Fibroblast of lung (primary cell): ENCODE measurements at regions not wholly inside any gene's neighbourhood (a gene's known extent, or its start where the extent isn't known, plus 50 kb on each side); places are given as distances from the start of the nearest gene placed in this dataset.

Source experiments
- DNase-seq, 2 donors: peaks; one replicate each; pipeline versions ENCODE4 v3.0.0 to v3.0.0-alpha.2; 2010; ENCODE audit warnings: low read depth in 2 of 2
- H2AFZ ChIP-seq: 2 replicates; pipeline ENCODE4 v1.5.1; 2012; ENCODE audit warnings: low read length, control low read depth, inconsistent platforms
- H3K27ac ChIP-seq: 2 replicates; pipeline ENCODE4 v1.5.1; 2011; ENCODE audit warnings: low read length, control low read depth; ENCODE audit not compliant: insufficient read depth
- H3K27me3 ChIP-seq: 2 replicates; pipeline ENCODE4 v1.5.1; 2011; ENCODE audit warnings: mild to moderate bottlenecking, low read length; ENCODE audit not compliant: control insufficient read depth, insufficient read depth
- H3K36me3 ChIP-seq: 2 replicates; pipeline ENCODE4 v1.5.1; 2011; ENCODE audit warnings: low read length; ENCODE audit not compliant: control insufficient read depth, insufficient read depth
- H3K4me1 ChIP-seq: 2 replicates; pipeline ENCODE4 v1.5.1; 2011; ENCODE audit warnings: low read length; ENCODE audit not compliant: control insufficient read depth, insufficient read depth; ENCODE audit errors: extremely low read depth
- H3K4me2 ChIP-seq: 2 replicates; pipeline ENCODE4 v1.5.1; 2011; ENCODE audit warnings: low read length, control low read depth; ENCODE audit not compliant: insufficient read depth; ENCODE audit errors: extremely low read depth
- H3K4me3 ChIP-seq, 4 experiments: fragments of 200-600 bp in 1 of 4; sonication (generic) in 1 of 4; replicated peaks in 1 of 4; 2 replicates each; pipeline ENCODE4 v1.5.1; 2011 to 2016; ENCODE audit warnings: low read length in 4 of 4, low read depth in 3 of 4, mild to moderate bottlenecking in 3 of 4, control low read depth in 2 of 4, inconsistent platforms in 1 of 4, mixed read lengths in 1 of 4; ENCODE audit not compliant: insufficient read depth in 1 of 4; ENCODE audit errors: control extremely low read depth in 1 of 4
- H3K79me2 ChIP-seq: 2 replicates; pipeline ENCODE4 v1.5.1; 2012; ENCODE audit warnings: mild to moderate bottlenecking, low read length, inconsistent platforms; ENCODE audit not compliant: control insufficient read depth, insufficient read depth
- H3K9ac ChIP-seq: 2 replicates; pipeline ENCODE4 v1.5.1; 2011; ENCODE audit warnings: mild to moderate bottlenecking, low read length, control low read depth; ENCODE audit not compliant: insufficient read depth
- H3K9me3 ChIP-seq: 2 replicates; pipeline ENCODE4 v1.5.1; 2012; ENCODE audit warnings: low read depth, low read length; ENCODE audit not compliant: control insufficient read depth, insufficient read depth
- H4K20me1 ChIP-seq: 2 replicates; pipeline ENCODE4 v1.5.1; 2011; ENCODE audit warnings: low read length; ENCODE audit not compliant: control insufficient read depth, insufficient read depth; ENCODE audit errors: extremely low read depth
- EZH2 ChIP-seq: IDR thresholded peaks from 2 replicates; pipeline ENCODE4 v1.5.1; 2012; ENCODE audit warnings: low read length, control low read depth, mild to moderate bottlenecking; ENCODE audit errors: missing control alignments
- TF ChIP-seq, protein P1 (sequence below), 2 donors: IDR thresholded peaks in 1 of 2; conservative IDR thresholded peaks in 1 of 2; 1 replicate in 1 of 2; 2 replicates in 1 of 2; pipeline ENCODE4 v1.5.1; 2011 to 2012; ENCODE audit warnings: low read length in 2 of 2, control low read depth in 1 of 2, inconsistent platforms in 1 of 2, low read depth in 1 of 2, mild to moderate bottlenecking in 1 of 2

DNA sequence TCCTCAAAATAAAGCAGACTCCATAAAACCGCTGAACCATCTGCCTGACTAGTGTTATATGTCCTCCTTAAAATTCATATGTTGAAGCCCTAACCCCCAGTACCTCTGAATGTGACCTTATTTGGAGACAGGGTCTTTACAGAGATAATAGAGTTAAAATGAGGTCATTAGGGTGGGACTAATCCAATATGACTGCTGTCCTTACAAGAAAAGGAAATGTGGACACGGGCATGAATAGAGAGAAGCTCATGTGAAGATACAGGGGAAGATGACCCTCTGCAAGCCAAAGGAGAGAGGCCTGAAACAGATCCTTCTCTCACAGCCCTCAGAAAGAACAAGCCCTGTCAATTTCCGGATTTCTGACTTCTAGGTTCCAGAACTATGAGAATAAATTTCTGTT, 82.0 kb upstream of the KLHL13 start:
- Histone ChIP-seq H3K27me3 (no peaks in the 10 kb centered on the region), H3K4me3 (no peak overlapping the region), H4K20me1 (no peaks in the 10 kb centered on the region), H3K79me2 (no peaks in the 10 kb centered on the region), H2AFZ (no peak overlapping the region), H3K27ac (no peak overlapping the region), H3K4me2 (no peak overlapping the region), H3K4me1 (no peaks in the 10 kb centered on the region), H3K9ac (no peak overlapping the region), H3K36me3 (no peaks in the 10 kb centered on the region), H3K9me3 (no peaks in the 10 kb centered on the region)
- TF ChIP-seq, protein P1, sequence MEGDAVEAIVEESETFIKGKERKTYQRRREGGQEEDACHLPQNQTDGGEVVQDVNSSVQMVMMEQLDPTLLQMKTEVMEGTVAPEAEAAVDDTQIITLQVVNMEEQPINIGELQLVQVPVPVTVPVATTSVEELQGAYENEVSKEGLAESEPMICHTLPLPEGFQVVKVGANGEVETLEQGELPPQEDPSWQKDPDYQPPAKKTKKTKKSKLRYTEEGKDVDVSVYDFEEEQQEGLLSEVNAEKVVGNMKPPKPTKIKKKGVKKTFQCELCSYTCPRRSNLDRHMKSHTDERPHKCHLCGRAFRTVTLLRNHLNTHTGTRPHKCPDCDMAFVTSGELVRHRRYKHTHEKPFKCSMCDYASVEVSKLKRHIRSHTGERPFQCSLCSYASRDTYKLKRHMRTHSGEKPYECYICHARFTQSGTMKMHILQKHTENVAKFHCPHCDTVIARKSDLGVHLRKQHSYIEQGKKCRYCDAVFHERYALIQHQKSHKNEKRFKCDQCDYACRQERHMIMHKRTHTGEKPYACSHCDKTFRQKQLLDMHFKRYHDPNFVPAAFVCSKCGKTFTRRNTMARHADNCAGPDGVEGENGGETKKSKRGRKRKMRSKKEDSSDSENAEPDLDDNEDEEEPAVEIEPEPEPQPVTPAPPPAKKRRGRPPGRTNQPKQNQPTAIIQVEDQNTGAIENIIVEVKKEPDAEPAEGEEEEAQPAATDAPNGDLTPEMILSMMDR (conservative IDR thresholded peaks at IDR 0.05 in 1 of 2, IDR thresholded peaks at IDR 0.05 in 1 of 2; ENCODE audit: low read depth in 1 of 2, low read length in 2 of 2): no peak
- no peak for TF ChIP-seq EZH2
- no peak for DNase-seq

DNA sequence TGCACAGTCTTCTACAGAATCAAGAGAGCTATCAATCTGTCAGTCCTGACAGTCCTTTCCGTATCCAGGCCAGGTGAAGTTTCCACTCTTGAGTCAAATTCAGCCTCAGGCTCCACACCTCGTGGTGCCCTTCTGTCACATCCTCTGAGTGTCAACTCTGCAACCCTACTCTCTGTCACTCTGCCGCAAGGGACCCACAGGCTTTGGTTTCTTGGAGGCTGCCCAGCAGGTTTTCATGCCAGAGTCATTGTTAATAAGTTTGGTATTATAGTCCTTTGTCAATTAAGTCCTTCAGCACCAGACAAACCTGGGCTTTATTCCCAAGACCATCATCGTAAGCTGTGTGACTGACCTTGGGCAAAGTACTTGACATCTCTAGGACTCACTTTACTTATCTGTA, 83.4 kb upstream of the KLHL13 start:
- Histone ChIP-seq H3K4me1 (no peaks in the 10 kb centered on the region), H3K36me3 (no peaks in the 10 kb centered on the region), H3K4me2 (no peak overlapping the region), H4K20me1 (no peaks in the 10 kb centered on the region), H3K4me3 (no peak overlapping the region), H3K9me3 (no peaks in the 10 kb centered on the region), H3K27ac (no peak overlapping the region), H3K9ac (no peak overlapping the region), H2AFZ (no peak overlapping the region), H3K27me3 (no peaks in the 10 kb centered on the region), H3K79me2 (no peaks in the 10 kb centered on the region)
- no peak for DNase-seq
- TF ChIP-seq, protein P1 (conservative IDR thresholded peaks at IDR 0.05 in 1 of 2, IDR thresholded peaks at IDR 0.05 in 1 of 2; ENCODE audit: low read depth in 1 of 2, low read length in 2 of 2): no peak
- TF ChIP-seq EZH2: no peak

DNA sequence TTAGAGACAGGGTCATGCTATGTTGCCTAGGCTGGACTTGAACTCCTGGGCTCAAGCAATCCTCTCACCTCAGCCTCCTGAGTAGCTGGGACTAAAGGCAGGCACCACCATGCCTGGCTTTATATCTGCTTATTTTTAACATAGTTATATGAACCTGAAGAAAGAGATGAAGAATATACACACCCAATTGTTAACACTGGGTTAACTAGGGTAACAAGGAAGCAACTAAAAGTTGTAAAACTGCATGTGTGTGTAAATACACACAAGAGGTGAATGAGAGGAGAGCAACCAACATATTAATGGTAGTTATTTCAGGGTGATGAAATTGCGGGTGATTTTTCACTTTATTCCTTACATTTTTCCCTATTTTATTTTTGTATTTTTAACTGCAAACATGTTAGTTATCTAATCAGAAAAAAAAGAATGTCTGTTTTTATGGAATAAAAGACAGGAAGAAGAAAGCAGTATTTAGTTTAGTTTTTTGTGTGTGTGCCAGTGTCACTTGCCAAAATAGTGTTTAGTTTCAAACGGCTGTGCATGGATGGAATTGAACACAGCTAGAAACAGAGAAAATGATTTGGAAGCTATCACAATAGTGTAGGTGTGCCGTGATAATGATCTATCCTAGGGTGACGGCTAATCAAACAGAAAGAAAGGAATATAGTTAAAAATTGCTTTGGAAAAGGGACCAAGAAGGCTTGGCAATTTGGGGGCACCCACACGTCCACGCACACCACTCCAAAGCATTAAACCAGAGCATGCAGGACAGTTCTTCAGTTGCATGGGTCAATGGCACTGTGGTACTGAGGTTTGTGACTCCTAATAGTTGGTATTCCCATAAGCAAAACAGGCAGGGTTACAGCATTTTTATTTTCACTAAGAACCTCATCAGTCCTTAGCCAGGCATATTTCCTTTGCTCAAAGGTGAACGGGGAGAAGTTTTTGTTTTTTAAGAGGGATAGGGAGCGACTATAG, 89.1 kb upstream of the KLHL13 start:
- no peaks in the 10 kb centered on the region for H3K9me3 ChIP-seq
- no peak for TF ChIP-seq EZH2
- TF ChIP-seq, protein P1 (conservative IDR thresholded peaks at IDR 0.05 in 1 of 2, IDR thresholded peaks at IDR 0.05 in 1 of 2; ENCODE audit: low read depth in 1 of 2, low read length in 2 of 2): no peak

More for the DNA sequence above, 89.1 kb upstream of the KLHL13 start:
- Histone ChIP-seq H3K36me3 (no peaks in the 10 kb centered on the region), H3K4me2 (no peak overlapping the region), H3K4me3 (no peak overlapping the region), H3K9ac (no peak overlapping the region), H3K27me3 (no peaks in the 10 kb centered on the region), H3K79me2 (no peaks in the 10 kb centered on the region), H3K27ac (no peak overlapping the region), H4K20me1 (no peaks in the 10 kb centered on the region), H2AFZ (no peak overlapping the region), H3K4me1 (no peaks in the 10 kb centered on the region)
- no peak for DNase-seq
